HEK293 (cell line): ENCODE measurements at regions not wholly inside any gene's neighbourhood (a gene's known extent, or its start where the extent isn't known, plus 50 kb on each side); places are given as distances from the start of the nearest gene placed in this dataset.

Experiments
- CTCF ChIP-seq: fragments of 450-650 bp; formaldehyde crosslinking; IDR thresholded peaks from 2 replicates; pipeline ENCODE4 v1.5.1; 2016; ENCODE audit warnings: missing biosample characterization, missing genetic modification characterization
- KLF10 ChIP-seq: fragments of 450-650 bp; IDR thresholded peaks from 2 replicates; pipeline ENCODE4 v1.5.1; 2018; ENCODE audit warnings: missing biosample characterization, mild to moderate bottlenecking, missing genetic modification characterization
- MYNN ChIP-seq: fragments of 450-650 bp; formaldehyde crosslinking; IDR thresholded peaks from 2 replicates; pipeline ENCODE4 v1.5.1; 2016; ENCODE audit warnings: missing biosample characterization, missing genetic modification characterization, borderline replicate concordance
- OVOL3 ChIP-seq: fragments of 450-650 bp; formaldehyde crosslinking; IDR thresholded peaks from 2 replicates; pipeline ENCODE4 v1.5.1; 2016; ENCODE audit warnings: missing biosample characterization, missing genetic modification characterization
- TCF7L2 ChIP-seq: IDR thresholded peaks from 2 replicates; pipeline ENCODE4 v1.6.1; 2011; ENCODE audit warnings: low read depth, mild to moderate bottlenecking, inconsistent platforms, low read length, moderate library complexity, borderline replicate concordance
- YY1 ChIP-seq: fragments of 450-650 bp; formaldehyde crosslinking; IDR thresholded peaks from 2 replicates; pipeline ENCODE4 v1.5.1; 2018; ENCODE audit warnings: missing biosample characterization, missing genetic modification characterization
- ZBTB7A ChIP-seq: fragments of 450-650 bp; formaldehyde crosslinking; IDR thresholded peaks from 2 replicates; pipeline ENCODE4 v1.5.1; 2016; ENCODE audit warnings: low read depth, missing biosample characterization, missing genetic modification characterization
- ZBTB8A ChIP-seq: fragments of 450-650 bp; formaldehyde crosslinking; IDR thresholded peaks from 2 replicates; pipeline ENCODE4 v1.5.1; 2016; ENCODE audit warnings: missing biosample characterization, missing genetic modification characterization
- ZNF138 ChIP-seq: fragments of 450-650 bp; formaldehyde crosslinking; IDR thresholded peaks from 2 replicates; pipeline ENCODE4 v1.5.1; 2016; ENCODE audit warnings: missing biosample characterization, missing genetic modification characterization, borderline replicate concordance
- ZNF24 ChIP-seq: fragments of 450-650 bp; formaldehyde crosslinking; IDR thresholded peaks from 2 replicates; pipeline ENCODE4 v1.5.1; 2016; ENCODE audit warnings: missing biosample characterization, missing genetic modification characterization
- ZNF354C ChIP-seq: fragments of 450-650 bp; formaldehyde crosslinking; IDR thresholded peaks from 2 replicates; pipeline ENCODE4 v1.5.1; 2016; ENCODE audit warnings: missing biosample characterization, missing genetic modification characterization, low read depth, borderline replicate concordance
- ZNF639 ChIP-seq: fragments of 450-650 bp; formaldehyde crosslinking; IDR thresholded peaks from 2 replicates; pipeline ENCODE4 v1.5.1; 2016; ENCODE audit warnings: missing biosample characterization, missing genetic modification characterization
- ZNF768 ChIP-seq: fragments of 450-650 bp; formaldehyde crosslinking; IDR thresholded peaks from 2 replicates; pipeline ENCODE4 v1.5.1; 2018; ENCODE audit warnings: missing biosample characterization, mild to moderate bottlenecking, missing genetic modification characterization

GRCh38 chr3:152607179-152607578, 227.8 kb upstream of the P2RY1 start:
- TF ChIP-seq CTCF (tag by site-specific recombination) (no peak), KLF10 (tag by site-specific recombination) (no peak), ZNF138 (no peak), OVOL3 (no peak), TCF7L2 (no peak), YY1 (no peak), MYNN (tag by site-specific recombination) (no peak), ZBTB7A (no peak), ZBTB8A (tag by site-specific recombination) (no peak), ZNF24 (tag by site-specific recombination) (no peak), ZNF768 (tag by site-specific recombination) (no peak), ZNF639 (tag by site-specific recombination) (no peak), ZNF354C (tag by site-specific recombination) (no peak)
